NK-92 treated with Interleukin-12 subunit alpha and Interleukin-12 subunit beta, amount 100 ng/mL, for 24 hours (cell line): ENCODE measurements at regions not wholly inside any gene's neighbourhood (a gene's known extent, or its start where the extent isn't known, plus 50 kb on each side); places are given as distances from the start of the nearest gene placed in this dataset.
A peak's percentile ranks its signal among the peaks of the same experiment; 100 is the strongest.

ENCODE experiments used
- DNase-seq: peaks from one replicate; lab custom pipeline; 2025; lab: John Stamatoyannopoulos, UW

- no peak for DNase-seq
Measured at GRCh38 chr12:107443320-107444090, 242.1 kb upstream of the PWP1 start.

GRCh38 chr12:107444771-107445170, 240.8 kb upstream of the PWP1 start:
- no peak for DNase-seq

DNA sequence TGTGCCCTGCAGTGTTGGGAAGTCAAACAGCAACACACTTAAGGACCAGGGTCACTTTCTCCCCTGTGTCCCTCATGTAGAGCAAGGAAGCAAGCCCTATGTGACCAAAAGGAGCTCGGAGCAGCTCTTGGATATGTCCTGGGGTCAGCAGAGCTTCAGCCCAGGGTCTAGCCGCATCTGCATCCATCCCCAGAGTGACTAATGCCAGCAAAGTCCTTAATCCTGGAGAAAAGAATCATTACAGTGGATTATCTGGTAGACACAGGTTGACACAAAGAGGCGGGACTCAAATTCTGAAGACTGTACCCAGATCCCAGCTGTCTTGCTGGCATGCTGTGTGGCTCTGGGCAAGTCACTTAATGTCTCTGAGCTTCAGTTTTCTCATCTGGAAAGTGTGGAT, 239.1 kb upstream of the PWP1 start:
- no peak for DNase-seq

- DNase-seq: no peak
Measured at GRCh38 chr12:107447336-107447735, 238.3 kb upstream of the PWP1 start.

DNA sequence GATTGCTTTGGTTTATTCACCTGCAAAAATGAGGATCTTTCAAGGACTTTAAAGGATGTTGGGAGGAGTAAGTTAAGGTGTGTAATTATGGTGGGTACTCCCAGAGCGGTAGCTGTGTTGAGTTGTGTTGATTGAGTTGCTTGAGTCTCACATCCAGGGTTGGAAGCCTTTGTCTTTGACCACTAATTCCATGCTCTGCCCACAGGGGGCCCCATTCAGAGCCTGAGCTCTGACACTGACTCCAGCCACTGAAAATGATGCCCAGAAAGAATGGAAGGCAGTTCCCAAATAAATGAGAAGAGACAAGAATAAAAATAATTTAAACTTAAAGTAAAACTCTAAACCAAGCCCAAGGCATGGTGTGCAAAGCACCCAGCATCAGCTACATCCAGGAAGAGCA, 237.4 kb upstream of the PWP1 start:
- no peak for DNase-seq

DNA sequence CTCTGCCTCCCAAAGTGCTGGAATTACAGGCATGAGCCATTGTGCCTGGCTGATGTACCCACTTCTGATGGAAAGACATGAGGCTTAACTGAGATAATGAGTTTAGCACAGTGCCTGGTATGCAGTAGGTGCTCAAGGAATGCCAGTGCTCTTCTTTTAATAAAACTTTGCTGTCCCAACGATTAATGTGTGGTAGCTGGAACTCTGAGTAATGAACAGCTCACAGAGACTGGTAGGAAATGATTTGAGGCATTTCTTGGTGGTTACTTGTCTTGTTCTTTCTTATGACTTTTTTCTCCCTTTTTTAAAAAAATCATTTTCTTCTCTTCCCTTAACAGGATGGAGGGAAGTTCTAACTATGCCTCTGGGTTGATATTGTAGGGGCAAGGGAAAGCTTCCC, 235.7 kb upstream of the PWP1 start:
- DNase-seq: no peak

GRCh38 chr12:107450541-107450940, 235.1 kb upstream of the PWP1 start:
- DNase-seq: no peak

GRCh38 chr12:107451246-107451645, 234.4 kb upstream of the PWP1 start:
- DNase-seq: no peak

DNA sequence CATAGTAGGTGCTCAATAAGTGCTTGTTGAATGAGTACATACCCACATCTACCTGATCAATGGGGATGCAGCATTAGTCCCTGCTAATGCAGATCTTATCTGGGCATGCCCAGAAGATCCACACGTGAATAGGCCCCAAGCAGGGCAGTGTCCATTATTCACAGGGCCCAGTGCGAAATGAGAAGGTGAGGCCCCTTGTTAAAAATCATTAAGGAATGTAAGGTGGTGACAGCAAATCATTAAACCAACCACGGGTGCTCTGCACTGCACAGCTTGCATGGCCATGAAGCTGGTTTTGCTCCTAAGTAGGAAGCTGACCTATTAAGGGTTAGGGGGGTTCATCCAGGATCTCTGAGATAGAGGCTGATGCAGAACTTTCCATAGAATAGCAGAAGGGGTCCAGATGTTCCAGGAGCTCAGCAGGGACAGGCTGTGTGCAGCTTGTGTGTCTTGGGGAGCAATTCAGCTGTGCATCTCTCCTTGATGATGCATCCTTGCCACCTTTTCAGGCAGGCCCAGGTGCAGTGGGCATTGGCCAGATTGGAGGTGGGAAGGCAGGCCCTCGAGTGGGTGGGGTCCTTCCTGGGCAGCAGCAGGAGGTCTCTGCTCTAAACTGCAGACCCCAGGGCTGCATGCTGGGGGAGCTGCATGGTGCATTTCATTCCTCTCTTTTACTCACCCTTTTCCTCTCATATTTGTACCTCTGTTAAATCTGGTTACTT, 231.3 kb upstream of the PWP1 start:
- no peak for DNase-seq

GRCh38 chr12:107457362-107457935, 228.2 kb upstream of the PWP1 start:
- no peak for DNase-seq

GRCh38 chr12:107458163-107458562, 227.4 kb upstream of the PWP1 start:
- no peak for DNase-seq

GRCh38 chr12:107458990-107459389, 226.6 kb upstream of the PWP1 start:
- DNase-seq: no peak

- DNase-seq: no peak
Measured at GRCh38 chr12:107459641-107460040, 226.0 kb upstream of the PWP1 start.

DNA sequence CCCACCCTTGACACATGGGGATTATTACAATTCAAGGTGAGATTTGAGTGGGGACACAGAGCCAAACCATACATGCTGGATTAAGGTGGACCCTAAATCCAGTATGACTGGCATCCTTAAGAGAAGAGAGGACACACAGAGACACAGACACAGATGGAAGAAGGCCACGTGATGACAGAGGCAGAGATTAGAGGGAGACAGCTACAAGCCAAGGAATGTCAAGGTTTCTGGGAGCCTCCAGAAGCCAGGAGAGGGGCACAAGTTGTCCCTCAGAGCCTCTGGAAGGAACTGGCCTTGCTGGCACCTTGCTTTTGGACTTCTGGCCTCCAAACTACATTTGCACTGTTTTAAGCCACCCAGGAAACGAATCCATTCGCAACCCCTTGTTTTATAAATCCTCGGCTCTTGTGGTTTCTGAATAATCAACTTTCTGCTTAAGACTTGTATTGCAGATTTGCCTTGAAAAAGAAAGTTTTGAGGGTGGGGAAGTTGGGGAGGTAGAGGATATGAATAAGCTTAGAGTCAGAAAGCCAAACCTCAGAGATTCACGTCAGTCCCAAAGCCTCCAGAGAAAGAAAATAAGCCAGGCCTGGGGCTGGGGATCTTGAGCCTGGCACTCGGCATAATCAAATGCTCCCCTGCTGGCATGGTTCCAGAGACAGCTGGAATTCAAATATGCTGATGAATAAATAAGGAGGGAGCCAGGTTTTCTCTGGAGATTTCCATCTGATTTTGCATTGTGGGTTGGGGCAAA, 224.2 kb upstream of the PWP1 start:
- no peak for DNase-seq

DNA sequence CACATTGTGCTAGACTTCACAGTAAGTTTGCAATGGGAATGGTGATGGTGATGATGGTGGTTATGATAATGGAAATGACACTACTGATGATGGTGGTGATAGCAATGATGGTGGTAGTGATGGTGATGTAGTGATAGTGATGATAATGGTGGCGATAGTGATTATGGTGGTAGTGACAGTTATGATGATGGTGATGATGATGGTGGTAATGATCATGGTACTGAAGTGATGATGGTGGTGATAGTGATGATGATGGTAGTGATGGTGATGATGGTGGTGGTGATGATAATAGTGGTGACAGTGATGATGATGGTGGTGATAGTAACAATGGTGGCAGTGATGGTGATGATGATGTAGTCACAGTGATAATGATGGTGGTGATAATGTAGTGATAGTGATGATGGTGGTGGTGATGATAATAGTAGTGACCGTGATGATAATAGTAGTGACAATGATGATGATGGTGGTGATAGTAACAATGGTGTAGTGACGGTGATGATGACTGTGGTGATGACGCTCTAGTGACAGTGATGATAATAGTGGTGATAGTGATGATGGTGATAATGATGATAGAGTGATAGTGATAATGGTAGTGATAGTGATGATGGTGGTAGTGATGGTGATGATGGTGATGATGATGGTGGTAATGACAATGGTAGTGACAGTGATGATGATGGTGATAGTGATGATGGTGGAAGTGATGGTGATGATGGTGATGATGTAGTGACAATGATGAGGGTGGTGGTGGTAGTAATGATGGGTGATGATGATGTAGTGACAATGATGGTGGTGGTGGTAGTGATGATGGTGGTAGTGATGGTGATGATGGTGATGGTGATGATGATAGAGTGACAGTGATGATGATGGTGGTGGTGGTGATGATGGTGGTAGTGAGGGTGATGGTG, 222.9 kb upstream of the PWP1 start:
- DNase-seq: no peak

- no peak for DNase-seq
Measured at GRCh38 chr12:107464644-107465043, 221.0 kb upstream of the PWP1 start.

- DNase-seq: no peak
Measured at GRCh38 chr12:107465625-107466024, 220.0 kb upstream of the PWP1 start.

DNA sequence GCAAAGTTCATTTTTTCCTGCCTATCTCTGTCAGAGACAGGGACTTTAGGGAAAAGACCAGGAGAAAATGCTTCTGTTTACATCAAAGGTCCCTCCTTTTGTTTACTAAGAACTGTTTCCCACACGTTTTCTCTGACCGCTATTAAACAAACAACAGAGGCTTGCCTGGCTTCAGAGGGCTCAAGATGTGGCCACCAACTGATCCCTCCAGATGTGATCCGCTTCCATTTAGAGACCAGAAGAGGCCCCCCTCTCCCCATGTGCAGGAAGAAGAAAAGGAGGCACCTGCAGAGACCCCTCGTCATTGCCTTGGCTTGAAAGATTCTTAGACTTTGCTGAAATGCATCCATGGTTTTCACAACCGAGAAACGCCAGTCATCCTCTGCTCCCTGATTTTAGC, 217.9 kb upstream of the PWP1 start:
- DNase-seq: no peak

GRCh38 chr12:107468182-107468581, 217.4 kb upstream of the PWP1 start:
- DNase-seq: no peak

- DNase-seq: peak; percentile 15
Measured at GRCh38 chr12:107469011-107469410, 216.6 kb upstream of the PWP1 start.

DNA sequence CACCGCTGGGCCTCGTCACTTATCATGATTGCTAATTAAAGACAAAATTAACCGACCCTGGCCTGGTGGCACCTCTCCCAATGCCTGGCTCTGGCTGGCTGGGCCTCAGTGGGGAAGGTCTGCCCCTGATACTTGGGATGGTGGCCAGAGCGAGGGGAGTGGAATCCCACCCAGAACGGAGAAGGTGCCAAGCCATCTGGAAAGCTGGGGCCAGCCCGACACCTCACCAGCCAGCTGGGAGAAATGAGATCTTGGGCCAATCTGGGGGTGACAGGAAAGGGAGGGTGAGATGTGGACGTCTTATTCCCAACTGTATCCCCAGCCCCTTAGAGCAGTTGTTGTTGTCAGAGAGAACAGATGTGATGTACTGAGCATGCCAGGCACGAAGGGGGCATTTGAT, 215.0 kb upstream of the PWP1 start:
- no peak for DNase-seq

DNA sequence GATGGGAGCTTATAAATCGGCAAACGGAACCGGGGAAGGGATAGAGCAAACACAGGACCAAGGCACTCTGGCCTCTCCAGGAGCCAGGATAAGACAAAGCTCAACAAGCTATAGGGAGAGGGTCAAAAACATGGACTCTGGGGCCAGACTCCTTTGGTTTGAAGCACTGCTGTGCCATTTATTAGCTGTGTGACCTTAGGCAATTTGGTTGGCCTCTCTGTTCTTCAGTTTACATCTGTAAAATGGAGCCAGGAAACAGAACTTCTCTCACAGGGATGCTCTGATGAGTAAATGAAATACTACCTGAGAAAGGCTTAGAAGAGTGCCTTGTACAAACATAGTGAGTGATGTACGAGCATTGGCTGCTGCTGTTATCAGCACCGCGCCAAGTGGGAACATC, 213.3 kb upstream of the PWP1 start:
- DNase-seq: no peak
